Epithelial cell of proximal tubule (primary cell): ENCODE measurements at regions not wholly inside any gene's neighbourhood (a gene's known extent, or its start where the extent isn't known, plus 50 kb on each side); places are given as distances from the start of the nearest gene placed in this dataset.
"Not testable (repeated sequence)": the region's sequence is repeated elsewhere in the genome, so short reads cannot be mapped to it uniquely, and the experiment has no call there.

ENCODE experiments used
- DNase-seq: peaks from one replicate; pipeline ENCODE4 v3.0.0-alpha.2; 2011; ENCODE audit warnings: low read depth
- H3K4me3 ChIP-seq: 2 replicates; pipeline ENCODE4 v1.5.1; 2011; ENCODE audit warnings: low read depth, mild to moderate bottlenecking, low read length
- TF ChIP-seq, protein P1 (sequence below): conservative IDR thresholded peaks from 2 replicates; pipeline ENCODE4 v1.5.1; 2012; ENCODE audit warnings: low read depth, mild to moderate bottlenecking, low read length

DNA sequence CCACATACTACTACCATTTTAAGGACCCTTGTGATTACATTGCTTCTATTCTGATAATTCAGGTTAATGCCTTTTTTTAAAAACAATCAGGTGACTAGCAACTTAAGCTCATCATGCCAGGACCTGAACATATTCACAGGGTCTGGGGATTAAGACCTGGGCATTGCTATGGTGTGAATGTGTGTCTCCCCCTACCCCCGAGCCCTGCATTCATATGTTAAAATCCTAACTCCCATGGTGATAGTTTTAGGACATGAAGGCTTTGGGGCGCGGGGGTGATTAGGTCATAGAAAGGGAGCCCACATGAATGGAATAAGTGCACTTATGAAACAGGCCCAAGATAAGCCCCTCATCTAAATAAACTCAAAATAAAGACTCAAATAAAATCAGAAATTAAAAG lies 734.4 kb upstream of the PABPC4L start:
- no peak for DNase-seq
- TF ChIP-seq, protein P1, sequence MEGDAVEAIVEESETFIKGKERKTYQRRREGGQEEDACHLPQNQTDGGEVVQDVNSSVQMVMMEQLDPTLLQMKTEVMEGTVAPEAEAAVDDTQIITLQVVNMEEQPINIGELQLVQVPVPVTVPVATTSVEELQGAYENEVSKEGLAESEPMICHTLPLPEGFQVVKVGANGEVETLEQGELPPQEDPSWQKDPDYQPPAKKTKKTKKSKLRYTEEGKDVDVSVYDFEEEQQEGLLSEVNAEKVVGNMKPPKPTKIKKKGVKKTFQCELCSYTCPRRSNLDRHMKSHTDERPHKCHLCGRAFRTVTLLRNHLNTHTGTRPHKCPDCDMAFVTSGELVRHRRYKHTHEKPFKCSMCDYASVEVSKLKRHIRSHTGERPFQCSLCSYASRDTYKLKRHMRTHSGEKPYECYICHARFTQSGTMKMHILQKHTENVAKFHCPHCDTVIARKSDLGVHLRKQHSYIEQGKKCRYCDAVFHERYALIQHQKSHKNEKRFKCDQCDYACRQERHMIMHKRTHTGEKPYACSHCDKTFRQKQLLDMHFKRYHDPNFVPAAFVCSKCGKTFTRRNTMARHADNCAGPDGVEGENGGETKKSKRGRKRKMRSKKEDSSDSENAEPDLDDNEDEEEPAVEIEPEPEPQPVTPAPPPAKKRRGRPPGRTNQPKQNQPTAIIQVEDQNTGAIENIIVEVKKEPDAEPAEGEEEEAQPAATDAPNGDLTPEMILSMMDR, result no peak
- no peak overlapping the region for H3K4me3 ChIP-seq

DNA sequence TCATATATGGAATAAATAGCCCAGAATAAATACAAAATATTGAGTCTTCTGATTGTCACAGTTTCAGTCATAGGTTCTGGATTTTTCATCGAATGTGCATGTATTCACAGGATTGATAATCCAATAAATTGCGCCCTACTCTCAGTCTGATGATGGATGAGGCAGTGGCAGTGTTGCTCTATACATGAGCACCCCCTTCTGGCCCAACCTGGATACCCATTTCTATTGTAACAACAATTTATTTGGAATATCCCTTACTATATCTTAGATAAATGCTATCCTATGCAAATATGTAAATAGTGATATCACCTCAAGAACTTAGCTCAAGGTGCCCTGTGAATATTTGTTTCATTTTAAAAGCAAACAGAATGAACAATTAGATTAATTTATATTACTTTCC lies 733.7 kb upstream of the PABPC4L start:
- no peak for DNase-seq
- no peak overlapping the region for H3K4me3 ChIP-seq
- TF ChIP-seq, protein P1, result peak; percentile 67

DNA sequence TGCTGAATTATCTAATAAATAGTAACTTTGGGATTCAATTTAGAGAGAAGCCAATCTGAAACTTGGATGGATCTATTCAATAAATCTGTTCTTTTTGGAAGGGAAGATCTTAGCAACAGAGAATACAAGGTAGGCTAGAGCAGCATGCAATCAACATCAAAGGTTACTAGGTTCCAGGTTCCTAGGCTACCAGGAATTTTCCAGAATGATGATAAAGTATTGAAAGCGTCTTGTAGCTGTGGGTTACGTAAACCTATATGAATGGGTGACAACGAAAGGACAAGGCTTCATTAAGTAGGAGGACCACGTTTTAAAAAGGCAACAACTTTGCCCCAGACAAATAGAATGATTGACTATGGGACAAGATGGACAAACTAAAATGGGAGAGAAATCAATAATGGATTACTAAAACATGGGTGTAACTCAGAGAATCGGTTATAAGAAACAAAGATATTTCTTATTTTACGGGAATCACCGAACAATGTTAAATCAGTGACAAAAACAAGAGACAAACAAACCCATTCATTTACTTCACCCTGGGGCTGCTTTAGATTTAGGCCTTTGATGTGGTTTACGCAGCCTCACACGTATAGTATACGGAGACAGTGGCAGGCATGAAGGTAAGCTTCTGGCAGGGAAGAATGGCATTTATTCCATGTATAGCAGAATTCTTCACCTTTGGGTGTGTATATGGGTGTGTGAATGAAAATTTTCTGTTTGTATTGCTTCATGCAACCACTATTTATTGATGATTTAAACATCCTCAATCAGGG lies 732.6 kb upstream of the PABPC4L start:
- no peak for DNase-seq
- TF ChIP-seq, protein P1, result no peak
- H3K4me3 ChIP-seq, result no peak overlapping the region

DNA sequence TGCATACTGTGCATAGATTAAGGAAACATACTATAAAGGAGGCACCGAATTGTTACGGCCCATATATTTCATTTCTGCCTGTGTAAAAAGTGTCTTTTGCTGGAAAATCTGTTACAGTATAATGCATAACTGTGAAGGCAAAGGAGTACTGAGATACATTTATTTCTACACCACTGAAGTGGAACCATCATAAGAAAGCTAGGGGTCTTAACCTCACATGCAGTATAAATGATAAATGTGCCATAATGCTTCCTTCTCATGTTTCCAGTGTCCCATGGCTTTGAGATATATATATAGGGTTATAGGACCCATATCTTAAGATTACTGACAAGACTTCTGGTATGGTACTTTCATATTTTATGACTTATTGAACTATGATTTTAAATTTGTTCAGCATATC lies 713.8 kb upstream of the PABPC4L start:
- H3K4me3 ChIP-seq, result no peak overlapping the region
- no peak for DNase-seq
- TF ChIP-seq, protein P1, result no peak

DNA sequence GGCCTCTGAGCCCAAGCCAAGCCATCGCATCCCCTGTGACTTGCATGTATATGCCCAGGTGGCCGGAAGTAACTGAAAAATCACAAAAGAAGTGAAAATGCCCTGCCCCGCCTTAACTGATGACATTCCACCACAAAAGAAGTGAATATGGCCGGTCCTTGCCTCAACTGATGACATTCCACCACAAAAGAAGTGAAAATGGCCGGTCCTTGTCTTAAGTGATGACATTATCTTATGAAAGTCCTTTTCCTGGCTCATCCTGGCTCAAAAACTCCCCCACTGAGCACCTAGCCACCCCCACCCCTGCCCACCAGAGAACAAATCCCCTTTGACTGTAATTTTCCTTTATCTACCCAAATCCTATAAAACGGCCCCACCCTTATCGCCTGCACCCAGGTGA lies 712.7 kb upstream of the PABPC4L start:
- not testable (repeated sequence) for H3K4me3 ChIP-seq, DNase-seq

DNA sequence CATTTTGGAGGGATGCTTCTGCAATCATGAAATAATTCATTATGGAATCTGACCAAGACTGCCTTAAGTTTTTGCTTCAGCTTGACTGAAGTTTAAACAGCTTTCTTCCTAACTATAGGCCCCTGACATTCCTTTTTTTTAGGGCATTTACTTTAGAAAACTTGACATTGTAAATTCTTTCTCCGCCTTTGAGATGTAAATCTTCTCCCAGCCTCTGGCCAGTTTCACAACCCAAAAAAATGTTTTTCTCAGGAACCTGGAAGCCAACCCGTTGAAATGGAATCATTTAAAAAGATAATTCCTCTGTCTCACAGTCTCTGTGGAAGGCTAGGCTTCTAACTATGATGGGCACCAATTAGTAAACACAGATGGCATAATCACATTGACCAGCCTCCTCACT lies 710.4 kb upstream of the PABPC4L start:
- TF ChIP-seq, protein P1, result no peak
- DNase-seq, result no peak
- no peak overlapping the region for H3K4me3 ChIP-seq

DNA sequence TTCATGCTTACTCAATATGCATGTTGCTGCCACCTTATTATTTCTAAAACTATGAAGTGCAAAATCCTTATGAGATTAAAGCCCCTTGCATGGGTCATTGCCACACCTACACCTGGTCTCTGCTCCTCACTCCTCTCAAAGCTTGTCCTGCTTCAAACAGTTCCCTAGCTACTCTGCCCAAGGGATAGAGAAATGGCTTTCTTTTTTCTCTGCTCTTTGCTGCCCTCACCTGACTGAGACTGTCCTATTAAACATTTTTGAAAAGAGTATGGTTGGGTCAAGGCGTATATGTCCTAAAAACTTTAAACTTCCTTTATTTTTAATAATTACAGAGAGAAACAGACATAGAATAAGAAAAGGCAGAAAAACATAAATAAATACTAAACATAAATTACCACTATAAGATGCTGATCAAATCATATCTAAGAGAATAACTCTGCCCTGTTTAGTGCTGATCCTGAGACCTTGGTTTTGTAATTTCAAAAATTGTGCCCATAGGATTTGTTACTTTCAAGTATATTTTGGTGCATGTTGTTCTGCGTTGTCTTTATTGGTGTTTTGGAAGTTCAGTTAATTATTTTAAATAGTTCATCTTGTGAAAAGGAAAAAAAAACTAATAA lies 704.9 kb upstream of the PABPC4L start:
- TF ChIP-seq, protein P1, result peak; percentile 69
- peak; percentile 1 for DNase-seq
- no peak overlapping the region for H3K4me3 ChIP-seq
